GM23338 (cell line): ENCODE measurements at regions not wholly inside any gene's neighbourhood (a gene's known extent, or its start where the extent isn't known, plus 50 kb on each side); places are given as distances from the start of the nearest gene placed in this dataset.

Source experiments
- ATAC-seq: fragments of 200-7000 bp; cut with Tn5 transposase; 3 replicates; pipeline ENCODE4 v1.9.1; 2020
- DNase-seq: peaks from one replicate; pipeline ENCODE4 v3.0.0-alpha.2; 2015; ENCODE audit warnings: low spot score
- H2AFZ ChIP-seq: fragments of 200-600 bp; sonication (generic); 2 replicates; pipeline ENCODE4 v1.8.0; 2016; ENCODE audit warnings: antibody characterized with exemption, mild to moderate bottlenecking, moderate library complexity
- H3F3A ChIP-seq: fragments of 200-600 bp; sonication (generic); replicated peaks from 2 replicates; pipeline ENCODE4 v1.8.0; 2017; ENCODE audit warnings: antibody characterized with exemption, mixed run types, low read depth
- H3K27ac ChIP-seq: fragments of 200-600 bp; sonication (generic); 2 replicates; pipeline ENCODE4 v1.6.1; 2016; ENCODE audit warnings: low read depth
- H3K27me3 ChIP-seq: fragments of 200-600 bp; sonication (generic); 2 replicates; pipeline ENCODE4 v1.8.0; 2016; ENCODE audit warnings: mild to moderate bottlenecking, mixed run types, moderate library complexity; ENCODE audit not compliant: insufficient read depth
- H3K36me3 ChIP-seq: fragments of 200-600 bp; sonication (generic); 2 replicates; pipeline ENCODE4 v1.8.0; 2016; ENCODE audit warnings: mild to moderate bottlenecking; ENCODE audit not compliant: insufficient read depth
- H3K4me1 ChIP-seq: fragments of 200-600 bp; sonication (generic); 2 replicates; pipeline ENCODE4 v1.8.0; 2016; ENCODE audit warnings: mild to moderate bottlenecking, moderate library complexity; ENCODE audit not compliant: insufficient read depth
- H3K4me2 ChIP-seq: fragments of 200-600 bp; sonication (generic); 2 replicates; pipeline ENCODE4 v1.7.1; 2017; ENCODE audit warnings: mixed run types
- H3K4me3 ChIP-seq: fragments of 200-600 bp; sonication (generic); 2 replicates; pipeline ENCODE4 v1.6.1; 2016; ENCODE audit warnings: mixed run types
- H3K79me2 ChIP-seq: fragments of 200-600 bp; sonication (generic); replicated peaks from 2 replicates; pipeline ENCODE4 v1.8.0; 2017; ENCODE audit warnings: mild to moderate bottlenecking; ENCODE audit not compliant: insufficient read depth
- H3K9me2 ChIP-seq: fragments of 200-600 bp; sonication (generic); 2 replicates; pipeline ENCODE4 v1.8.0; 2017; ENCODE audit not compliant: insufficient read depth
- H4K20me1 ChIP-seq: fragments of 200-600 bp; sonication (generic); replicated peaks from 2 replicates; pipeline ENCODE4 v1.8.0; 2017; ENCODE audit warnings: mild to moderate bottlenecking; ENCODE audit not compliant: insufficient read depth
- H3K27ac Mint-ChIP-seq: 2 replicates; pipeline ENCODE4 v1.8.0; 2020; ENCODE audit warnings: inconsistent platforms, mild to moderate bottlenecking, moderate library complexity, mixed read lengths
- H3K27me3 Mint-ChIP-seq: 3 replicates; pipeline ENCODE4 v1.8.0; 2022; ENCODE audit warnings: low read depth, mild to moderate bottlenecking, moderate library complexity, mixed read lengths, inconsistent platforms; ENCODE audit not compliant: insufficient read depth, poor library complexity
- H3K36me3 Mint-ChIP-seq: 3 replicates; pipeline ENCODE4 v1.8.0; 2021; ENCODE audit warnings: low read depth, mild to moderate bottlenecking, inconsistent platforms, moderate library complexity, mixed read lengths
- H3K4me1 Mint-ChIP-seq: 3 replicates; pipeline ENCODE4 v1.8.0; 2020; ENCODE audit warnings: mild to moderate bottlenecking, inconsistent platforms, mixed read lengths
- H3K4me3 Mint-ChIP-seq: 3 replicates; pipeline ENCODE4 v1.8.0; 2021; ENCODE audit warnings: moderate library complexity, mild to moderate bottlenecking, inconsistent platforms, mixed read lengths
- H3K9me3 Mint-ChIP-seq: 3 replicates; pipeline ENCODE4 v1.8.0; 2020; ENCODE audit warnings: moderate library complexity, mild to moderate bottlenecking, inconsistent platforms, mixed read lengths
- CREB1 ChIP-seq: fragments of 250-450 bp; sonication (Bioruptor Pico); IDR thresholded peaks from 2 replicates; pipeline ENCODE4 v1.5.0; 2020; ENCODE audit warnings: low read depth, mild to moderate bottlenecking, moderate library complexity
- EZH2 ChIP-seq: fragments of 200-600 bp; sonication (generic); IDR thresholded peaks from one replicate; pipeline ENCODE4 v1.8.0; 2017; ENCODE audit warnings: antibody characterized with exemption, mild to moderate bottlenecking, low read depth; ENCODE audit not compliant: unreplicated experiment
- EZH2phosphoT487 ChIP-seq: fragments of 200-600 bp; sonication (generic); IDR thresholded peaks from one replicate; pipeline ENCODE4 v1.8.1; 2018; ENCODE audit warnings: antibody characterized with exemption; ENCODE audit not compliant: unreplicated experiment
- JUNB ChIP-seq: IDR thresholded peaks from one replicate; pipeline ENCODE4 v1.6.1; 2016; ENCODE audit warnings: antibody characterized with exemption; ENCODE audit not compliant: unreplicated experiment
- NANOG ChIP-seq: IDR thresholded peaks from 2 replicates; pipeline ENCODE4 v1.6.1; 2016; ENCODE audit warnings: antibody characterized with exemption, borderline replicate concordance
- POLR2AphosphoS5 ChIP-seq: IDR thresholded peaks from 2 replicates; pipeline ENCODE4 v1.6.1; 2016; ENCODE audit warnings: antibody characterized with exemption, low read depth
- STAT1 ChIP-seq: IDR thresholded peaks from one replicate; pipeline ENCODE4 v1.6.1; 2016; ENCODE audit warnings: antibody characterized with exemption; ENCODE audit not compliant: unreplicated experiment
- ZNF114 ChIP-seq: fragments of 250-450 bp; sonication (Bioruptor Pico); IDR thresholded peaks from 2 replicates; pipeline ENCODE4 v1.5.0; 2020; ENCODE audit warnings: mild to moderate bottlenecking, moderate library complexity
- ZNF331 ChIP-seq: fragments of 250-450 bp; sonication (Bioruptor Pico); IDR thresholded peaks from 2 replicates; pipeline ENCODE4 v1.5.0; 2020; ENCODE audit warnings: low read depth, mild to moderate bottlenecking, moderate library complexity
- TF ChIP-seq, protein P1 (sequence below): IDR thresholded peaks from one replicate; pipeline ENCODE4 v1.6.1; 2018; ENCODE audit warnings: antibody characterized with exemption; ENCODE audit not compliant: unreplicated experiment
- TF ChIP-seq, protein P2 (sequence below), 2 experiments: fragments of 200-600 bp in 1 of 2; sonication (generic) in 1 of 2; conservative IDR thresholded peaks; 2 replicates each; pipeline versions ENCODE4 v1.5.1 to v1.6.1; 2016 to 2017; ENCODE audit warnings: antibody characterized with exemption in 2 of 2, low read depth in 2 of 2, mild to moderate bottlenecking in 2 of 2, moderate library complexity in 1 of 2
- TF ChIP-seq, protein P3 (sequence below): IDR thresholded peaks from 2 replicates; pipeline ENCODE4 v1.6.1; 2016; ENCODE audit warnings: antibody characterized with exemption
- TF ChIP-seq, protein P4 (sequence below): fragments of 250-450 bp; sonication (Bioruptor Pico); IDR thresholded peaks from 2 replicates; pipeline ENCODE4 v1.5.0; 2020; ENCODE audit warnings: mild to moderate bottlenecking, moderate library complexity

DNA sequence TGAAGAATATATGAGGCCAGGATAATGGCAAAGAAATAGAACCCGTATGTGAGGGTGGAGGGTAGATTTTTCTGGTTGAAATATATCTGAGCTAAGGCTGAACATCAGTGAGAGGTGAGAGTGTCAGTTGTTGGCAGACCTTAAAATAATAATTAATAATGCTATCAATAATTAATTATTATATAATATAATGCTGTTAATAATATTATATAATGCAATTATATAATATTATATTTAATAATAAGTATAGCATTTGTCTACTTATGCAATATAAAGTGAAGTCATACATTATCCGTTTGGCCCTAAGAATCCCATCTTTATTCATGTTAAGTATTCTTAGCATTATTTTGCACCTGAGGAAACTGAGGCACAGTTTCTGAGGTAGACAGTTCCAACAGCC is 269.9 kb upstream of the FZD8 start:
- Histone ChIP-seq H3K79me2 (no peaks in the 10 kb centered on the region), H3K27me3 (no peaks in the 10 kb centered on the region), H3K27ac (no peak overlapping the region), H4K20me1 (no peaks in the 10 kb centered on the region), H3K4me3 (no peak overlapping the region), H3F3A (no peaks in the 10 kb centered on the region), H3K36me3 (no peaks in the 10 kb centered on the region), H3K4me2 (no peak overlapping the region), H3K4me1 (peaks cover 5% of the 10 kb centered on the region; the same call in 1 of the 2 replicates), H3K9me2 (no peaks in the 10 kb centered on the region), H2AFZ (peak overlapping the region; percentile 43; the same call in 1 of the 2 replicates)
- no peaks in the 10 kb centered on the region for H3K36me3 Mint-ChIP-seq
- no peak overlapping the region for H3K27ac Mint-ChIP-seq
- no peak for TF ChIP-seq ZNF114 (CRISPR knock-in tag)
- no peak for TF ChIP-seq EZH2
- TF ChIP-seq, protein P1, sequence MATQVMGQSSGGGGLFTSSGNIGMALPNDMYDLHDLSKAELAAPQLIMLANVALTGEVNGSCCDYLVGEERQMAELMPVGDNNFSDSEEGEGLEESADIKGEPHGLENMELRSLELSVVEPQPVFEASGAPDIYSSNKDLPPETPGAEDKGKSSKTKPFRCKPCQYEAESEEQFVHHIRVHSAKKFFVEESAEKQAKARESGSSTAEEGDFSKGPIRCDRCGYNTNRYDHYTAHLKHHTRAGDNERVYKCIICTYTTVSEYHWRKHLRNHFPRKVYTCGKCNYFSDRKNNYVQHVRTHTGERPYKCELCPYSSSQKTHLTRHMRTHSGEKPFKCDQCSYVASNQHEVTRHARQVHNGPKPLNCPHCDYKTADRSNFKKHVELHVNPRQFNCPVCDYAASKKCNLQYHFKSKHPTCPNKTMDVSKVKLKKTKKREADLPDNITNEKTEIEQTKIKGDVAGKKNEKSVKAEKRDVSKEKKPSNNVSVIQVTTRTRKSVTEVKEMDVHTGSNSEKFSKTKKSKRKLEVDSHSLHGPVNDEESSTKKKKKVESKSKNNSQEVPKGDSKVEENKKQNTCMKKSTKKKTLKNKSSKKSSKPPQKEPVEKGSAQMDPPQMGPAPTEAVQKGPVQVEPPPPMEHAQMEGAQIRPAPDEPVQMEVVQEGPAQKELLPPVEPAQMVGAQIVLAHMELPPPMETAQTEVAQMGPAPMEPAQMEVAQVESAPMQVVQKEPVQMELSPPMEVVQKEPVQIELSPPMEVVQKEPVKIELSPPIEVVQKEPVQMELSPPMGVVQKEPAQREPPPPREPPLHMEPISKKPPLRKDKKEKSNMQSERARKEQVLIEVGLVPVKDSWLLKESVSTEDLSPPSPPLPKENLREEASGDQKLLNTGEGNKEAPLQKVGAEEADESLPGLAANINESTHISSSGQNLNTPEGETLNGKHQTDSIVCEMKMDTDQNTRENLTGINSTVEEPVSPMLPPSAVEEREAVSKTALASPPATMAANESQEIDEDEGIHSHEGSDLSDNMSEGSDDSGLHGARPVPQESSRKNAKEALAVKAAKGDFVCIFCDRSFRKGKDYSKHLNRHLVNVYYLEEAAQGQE, result no peak
- TF ChIP-seq NANOG, result no peak
- TF ChIP-seq POLR2AphosphoS5, result no peak
- TF ChIP-seq EZH2phosphoT487, result no peak
- no peak for TF ChIP-seq STAT1
- TF ChIP-seq, protein P2, sequence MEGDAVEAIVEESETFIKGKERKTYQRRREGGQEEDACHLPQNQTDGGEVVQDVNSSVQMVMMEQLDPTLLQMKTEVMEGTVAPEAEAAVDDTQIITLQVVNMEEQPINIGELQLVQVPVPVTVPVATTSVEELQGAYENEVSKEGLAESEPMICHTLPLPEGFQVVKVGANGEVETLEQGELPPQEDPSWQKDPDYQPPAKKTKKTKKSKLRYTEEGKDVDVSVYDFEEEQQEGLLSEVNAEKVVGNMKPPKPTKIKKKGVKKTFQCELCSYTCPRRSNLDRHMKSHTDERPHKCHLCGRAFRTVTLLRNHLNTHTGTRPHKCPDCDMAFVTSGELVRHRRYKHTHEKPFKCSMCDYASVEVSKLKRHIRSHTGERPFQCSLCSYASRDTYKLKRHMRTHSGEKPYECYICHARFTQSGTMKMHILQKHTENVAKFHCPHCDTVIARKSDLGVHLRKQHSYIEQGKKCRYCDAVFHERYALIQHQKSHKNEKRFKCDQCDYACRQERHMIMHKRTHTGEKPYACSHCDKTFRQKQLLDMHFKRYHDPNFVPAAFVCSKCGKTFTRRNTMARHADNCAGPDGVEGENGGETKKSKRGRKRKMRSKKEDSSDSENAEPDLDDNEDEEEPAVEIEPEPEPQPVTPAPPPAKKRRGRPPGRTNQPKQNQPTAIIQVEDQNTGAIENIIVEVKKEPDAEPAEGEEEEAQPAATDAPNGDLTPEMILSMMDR (conservative IDR thresholded peaks at IDR 0.05; ENCODE audit: low read depth in 2 of 2), result no peak
- TF ChIP-seq CREB1 (CRISPR knock-in tag), result no peak
- TF ChIP-seq, protein P3, sequence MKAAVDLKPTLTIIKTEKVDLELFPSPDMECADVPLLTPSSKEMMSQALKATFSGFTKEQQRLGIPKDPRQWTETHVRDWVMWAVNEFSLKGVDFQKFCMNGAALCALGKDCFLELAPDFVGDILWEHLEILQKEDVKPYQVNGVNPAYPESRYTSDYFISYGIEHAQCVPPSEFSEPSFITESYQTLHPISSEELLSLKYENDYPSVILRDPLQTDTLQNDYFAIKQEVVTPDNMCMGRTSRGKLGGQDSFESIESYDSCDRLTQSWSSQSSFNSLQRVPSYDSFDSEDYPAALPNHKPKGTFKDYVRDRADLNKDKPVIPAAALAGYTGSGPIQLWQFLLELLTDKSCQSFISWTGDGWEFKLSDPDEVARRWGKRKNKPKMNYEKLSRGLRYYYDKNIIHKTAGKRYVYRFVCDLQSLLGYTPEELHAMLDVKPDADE, result no peak
- no peak for TF ChIP-seq JUNB
- no peak for TF ChIP-seq ZNF331 (CRISPR knock-in tag)
- TF ChIP-seq, protein P4, sequence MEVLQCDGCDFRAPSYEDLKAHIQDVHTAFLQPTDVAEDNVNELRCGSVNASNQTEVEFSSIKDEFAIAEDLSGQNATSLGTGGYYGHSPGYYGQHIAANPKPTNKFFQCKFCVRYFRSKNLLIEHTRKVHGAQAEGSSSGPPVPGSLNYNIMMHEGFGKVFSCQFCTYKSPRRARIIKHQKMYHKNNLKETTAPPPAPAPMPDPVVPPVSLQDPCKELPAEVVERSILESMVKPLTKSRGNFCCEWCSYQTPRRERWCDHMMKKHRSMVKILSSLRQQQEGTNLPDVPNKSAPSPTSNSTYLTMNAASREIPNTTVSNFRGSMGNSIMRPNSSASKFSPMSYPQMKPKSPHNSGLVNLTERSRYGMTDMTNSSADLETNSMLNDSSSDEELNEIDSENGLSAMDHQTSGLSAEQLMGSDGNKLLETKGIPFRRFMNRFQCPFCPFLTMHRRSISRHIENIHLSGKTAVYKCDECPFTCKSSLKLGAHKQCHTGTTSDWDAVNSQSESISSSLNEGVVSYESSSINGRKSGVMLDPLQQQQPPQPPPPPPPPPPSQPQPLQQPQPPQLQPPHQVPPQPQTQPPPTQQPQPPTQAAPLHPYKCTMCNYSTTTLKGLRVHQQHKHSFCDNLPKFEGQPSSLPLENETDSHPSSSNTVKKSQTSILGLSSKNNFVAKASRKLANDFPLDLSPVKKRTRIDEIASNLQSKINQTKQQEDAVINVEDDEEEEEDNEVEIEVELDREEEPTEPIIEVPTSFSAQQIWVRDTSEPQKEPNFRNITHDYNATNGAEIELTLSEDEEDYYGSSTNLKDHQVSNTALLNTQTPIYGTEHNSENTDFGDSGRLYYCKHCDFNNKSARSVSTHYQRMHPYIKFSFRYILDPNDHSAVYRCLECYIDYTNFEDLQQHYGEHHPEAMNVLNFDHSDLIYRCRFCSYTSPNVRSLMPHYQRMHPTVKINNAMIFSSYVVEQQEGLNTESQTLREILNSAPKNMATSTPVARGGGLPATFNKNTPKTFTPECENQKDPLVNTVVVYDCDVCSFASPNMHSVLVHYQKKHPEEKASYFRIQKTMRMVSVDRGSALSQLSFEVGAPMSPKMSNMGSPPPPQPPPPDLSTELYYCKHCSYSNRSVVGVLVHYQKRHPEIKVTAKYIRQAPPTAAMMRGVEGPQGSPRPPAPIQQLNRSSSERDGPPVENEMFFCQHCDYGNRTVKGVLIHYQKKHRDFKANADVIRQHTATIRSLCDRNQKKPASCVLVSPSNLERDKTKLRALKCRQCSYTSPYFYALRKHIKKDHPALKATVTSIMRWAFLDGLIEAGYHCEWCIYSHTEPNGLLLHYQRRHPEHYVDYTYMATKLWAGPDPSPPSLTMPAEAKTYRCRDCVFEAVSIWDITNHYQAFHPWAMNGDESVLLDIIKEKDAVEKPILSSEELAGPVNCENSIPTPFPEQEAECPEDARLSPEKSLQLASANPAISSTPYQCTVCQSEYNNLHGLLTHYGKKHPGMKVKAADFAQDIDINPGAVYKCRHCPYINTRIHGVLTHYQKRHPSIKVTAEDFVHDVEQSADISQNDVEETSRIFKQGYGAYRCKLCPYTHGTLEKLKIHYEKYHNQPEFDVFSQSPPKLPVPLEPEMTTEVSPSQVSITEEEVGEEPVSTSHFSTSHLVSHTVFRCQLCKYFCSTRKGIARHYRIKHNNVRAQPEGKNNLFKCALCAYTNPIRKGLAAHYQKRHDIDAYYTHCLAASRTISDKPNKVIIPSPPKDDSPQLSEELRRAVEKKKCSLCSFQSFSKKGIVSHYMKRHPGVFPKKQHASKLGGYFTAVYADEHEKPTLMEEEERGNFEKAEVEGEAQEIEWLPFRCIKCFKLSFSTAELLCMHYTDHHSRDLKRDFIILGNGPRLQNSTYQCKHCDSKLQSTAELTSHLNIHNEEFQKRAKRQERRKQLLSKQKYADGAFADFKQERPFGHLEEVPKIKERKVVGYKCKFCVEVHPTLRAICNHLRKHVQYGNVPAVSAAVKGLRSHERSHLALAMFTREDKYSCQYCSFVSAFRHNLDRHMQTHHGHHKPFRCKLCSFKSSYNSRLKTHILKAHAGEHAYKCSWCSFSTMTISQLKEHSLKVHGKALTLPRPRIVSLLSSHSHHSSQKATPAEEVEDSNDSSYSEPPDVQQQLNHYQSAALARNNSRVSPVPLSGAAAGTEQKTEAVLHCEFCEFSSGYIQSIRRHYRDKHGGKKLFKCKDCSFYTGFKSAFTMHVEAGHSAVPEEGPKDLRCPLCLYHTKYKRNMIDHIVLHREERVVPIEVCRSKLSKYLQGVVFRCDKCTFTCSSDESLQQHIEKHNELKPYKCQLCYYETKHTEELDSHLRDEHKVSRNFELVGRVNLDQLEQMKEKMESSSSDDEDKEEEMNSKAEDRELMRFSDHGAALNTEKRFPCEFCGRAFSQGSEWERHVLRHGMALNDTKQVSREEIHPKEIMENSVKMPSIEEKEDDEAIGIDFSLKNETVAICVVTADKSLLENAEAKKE, result no peak
- no peak for ATAC-seq
- H3K27me3 Mint-ChIP-seq, result no peaks in the 10 kb centered on the region
- H3K4me3 Mint-ChIP-seq, result no peak overlapping the region
- no peak for DNase-seq
- H3K9me3 Mint-ChIP-seq, result no peaks in the 10 kb centered on the region
- H3K4me1 Mint-ChIP-seq, result peaks cover 30% of the 10 kb centered on the region
